Fibroblast of mammary gland (primary cell): ENCODE measurements at regions not wholly inside any gene's neighbourhood (a gene's known extent, or its start where the extent isn't known, plus 50 kb on each side); places are given as distances from the start of the nearest gene placed in this dataset.

Source experiments
- DNase-seq: peaks from one replicate; pipeline ENCODE4 v3.0.0-alpha.2; 2010; ENCODE audit warnings: low read depth
- H3K4me3 ChIP-seq: 2 replicates; pipeline ENCODE4 v1.5.1; 2011; ENCODE audit warnings: low read depth, mild to moderate bottlenecking, low read length, moderate library complexity; ENCODE audit not compliant: control insufficient read depth
- TF ChIP-seq, protein P1 (sequence below): conservative IDR thresholded peaks from 2 replicates; pipeline ENCODE4 v1.5.1; 2011; ENCODE audit warnings: low read depth, low read length, inconsistent platforms; ENCODE audit not compliant: control insufficient read depth, insufficient read depth

DNA sequence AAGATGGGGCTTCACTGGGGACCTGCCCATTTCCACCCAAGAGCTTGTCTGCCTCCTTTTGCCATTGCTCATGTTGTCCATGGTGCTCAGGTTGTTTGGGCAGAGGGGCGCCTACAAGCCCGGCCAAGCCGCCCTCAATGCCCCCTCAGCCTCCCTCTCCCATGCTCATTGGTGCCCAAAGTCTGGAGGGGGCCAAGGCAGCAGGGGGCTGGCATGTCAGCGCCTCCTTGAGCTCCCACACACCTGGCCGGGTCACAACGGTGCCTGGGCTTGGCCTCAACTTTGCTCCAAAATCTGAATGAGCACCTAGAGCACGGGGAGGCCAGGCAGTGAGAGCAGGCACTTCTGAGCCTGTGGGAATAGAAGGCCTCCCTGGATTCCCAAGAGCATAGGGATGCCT lies 1598.8 kb downstream of the PCDH7 start:
- TF ChIP-seq, protein P1, sequence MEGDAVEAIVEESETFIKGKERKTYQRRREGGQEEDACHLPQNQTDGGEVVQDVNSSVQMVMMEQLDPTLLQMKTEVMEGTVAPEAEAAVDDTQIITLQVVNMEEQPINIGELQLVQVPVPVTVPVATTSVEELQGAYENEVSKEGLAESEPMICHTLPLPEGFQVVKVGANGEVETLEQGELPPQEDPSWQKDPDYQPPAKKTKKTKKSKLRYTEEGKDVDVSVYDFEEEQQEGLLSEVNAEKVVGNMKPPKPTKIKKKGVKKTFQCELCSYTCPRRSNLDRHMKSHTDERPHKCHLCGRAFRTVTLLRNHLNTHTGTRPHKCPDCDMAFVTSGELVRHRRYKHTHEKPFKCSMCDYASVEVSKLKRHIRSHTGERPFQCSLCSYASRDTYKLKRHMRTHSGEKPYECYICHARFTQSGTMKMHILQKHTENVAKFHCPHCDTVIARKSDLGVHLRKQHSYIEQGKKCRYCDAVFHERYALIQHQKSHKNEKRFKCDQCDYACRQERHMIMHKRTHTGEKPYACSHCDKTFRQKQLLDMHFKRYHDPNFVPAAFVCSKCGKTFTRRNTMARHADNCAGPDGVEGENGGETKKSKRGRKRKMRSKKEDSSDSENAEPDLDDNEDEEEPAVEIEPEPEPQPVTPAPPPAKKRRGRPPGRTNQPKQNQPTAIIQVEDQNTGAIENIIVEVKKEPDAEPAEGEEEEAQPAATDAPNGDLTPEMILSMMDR, result no peak

DNA sequence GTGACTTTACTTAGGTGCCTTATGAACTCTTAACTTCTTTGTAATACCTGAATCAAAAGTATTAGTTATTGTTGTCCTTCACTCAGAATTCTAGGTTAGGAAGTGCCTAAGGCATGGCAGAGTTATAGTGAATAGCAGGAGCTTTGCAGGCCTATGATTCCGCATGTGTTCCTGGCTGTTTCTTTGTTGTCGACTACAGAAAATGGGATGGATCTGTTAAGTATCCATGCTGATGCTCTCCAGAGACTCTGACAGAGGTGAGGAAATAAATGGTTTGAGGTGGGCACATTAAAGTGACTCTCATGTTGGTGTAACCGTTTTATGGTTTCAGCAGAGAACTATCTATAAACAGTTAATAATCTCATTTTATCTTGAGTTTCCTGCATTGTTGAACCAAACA lies 1601.3 kb downstream of the PCDH7 start:
- H3K4me3 ChIP-seq, result no peak overlapping the region
- TF ChIP-seq, protein P1, result no peak
- no peak for DNase-seq

More for the DNA sequence above, 1598.8 kb downstream of the PCDH7 start:
- DNase-seq, result no peak
- no peak overlapping the region for H3K4me3 ChIP-seq

DNA sequence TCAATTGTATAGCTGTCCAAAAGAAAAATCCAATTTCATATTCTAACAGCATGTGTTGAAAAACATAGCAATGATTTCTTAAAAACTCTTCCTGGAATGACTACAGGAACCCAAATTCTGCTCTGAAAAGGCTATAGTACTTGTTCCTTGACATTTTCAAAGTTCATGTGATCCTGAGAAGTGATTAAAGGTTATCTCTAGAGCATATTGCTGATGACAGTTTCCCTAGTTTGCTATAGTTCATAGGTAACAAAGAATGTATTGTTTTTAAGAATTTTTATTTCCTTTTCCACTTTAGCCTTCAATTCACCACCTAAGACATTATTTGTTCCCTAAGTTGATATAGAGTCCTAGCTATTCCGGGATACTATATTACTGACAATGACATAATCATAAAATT lies 1614.6 kb downstream of the PCDH7 start:
- TF ChIP-seq, protein P1, result no peak
- DNase-seq, result no peak
- H3K4me3 ChIP-seq, result no peak overlapping the region

DNA sequence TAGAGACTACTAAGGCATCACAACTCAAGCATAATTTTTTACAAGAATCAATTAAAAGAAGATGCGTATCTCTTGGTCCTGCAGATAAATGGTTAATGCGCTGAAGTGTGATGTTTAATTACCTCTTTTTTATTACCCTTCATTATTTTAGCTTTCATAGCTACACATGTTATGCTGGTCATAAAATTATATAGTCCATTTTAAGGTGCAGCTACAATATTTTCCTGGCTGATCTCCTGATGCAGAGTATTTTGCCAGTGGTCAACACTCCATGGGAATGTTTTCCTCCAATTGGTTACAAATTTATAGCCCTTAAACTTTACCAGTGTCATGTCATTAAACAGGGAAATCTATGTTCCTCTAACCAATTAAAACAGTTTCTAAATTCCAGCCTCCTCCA lies 1617.2 kb downstream of the PCDH7 start:
- H3K4me3 ChIP-seq, result no peak overlapping the region
- TF ChIP-seq, protein P1, result no peak

DNA sequence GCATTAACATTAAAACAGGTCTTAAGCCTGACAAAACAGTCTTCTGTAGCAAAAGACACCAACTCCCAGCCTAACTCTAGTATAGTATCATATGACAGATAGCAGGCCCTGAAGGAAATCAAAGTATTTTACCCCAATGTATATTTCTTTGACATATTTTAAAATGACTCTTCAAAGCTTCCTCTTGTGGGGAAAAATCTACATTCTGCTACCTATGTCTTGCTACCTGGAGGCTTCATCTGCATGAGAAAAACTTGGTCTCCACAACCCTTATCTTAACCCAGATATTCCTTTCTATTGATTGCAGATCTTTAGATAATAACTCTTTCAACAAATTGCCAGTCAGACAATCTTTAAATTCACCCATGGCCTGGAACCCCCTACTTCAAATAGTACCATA lies 1620.4 kb downstream of the PCDH7 start:
- TF ChIP-seq, protein P1, result no peak
- no peak for DNase-seq
- H3K4me3 ChIP-seq, result no peak overlapping the region

More for the DNA sequence above, 1617.2 kb downstream of the PCDH7 start:
- no peak for DNase-seq

DNA sequence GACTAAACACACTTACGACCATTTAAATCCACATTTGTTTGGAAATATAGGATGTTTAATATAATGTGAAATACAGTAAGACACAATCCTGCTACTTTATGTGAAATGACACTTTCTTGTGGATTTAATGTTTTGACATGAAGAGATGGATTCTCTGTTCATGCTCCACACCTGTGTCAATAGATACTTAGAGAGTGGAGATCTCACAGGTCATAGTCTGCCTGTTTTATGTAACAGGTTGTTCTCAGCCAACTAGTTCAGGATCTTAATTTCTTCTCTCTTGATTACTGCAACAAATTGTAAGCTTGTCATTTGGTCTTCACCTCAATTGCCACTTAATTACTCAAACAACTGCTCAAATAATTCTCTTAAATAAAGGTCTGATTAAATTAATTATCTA lies 1621.2 kb downstream of the PCDH7 start:
- TF ChIP-seq, protein P1, result no peak

DNA sequence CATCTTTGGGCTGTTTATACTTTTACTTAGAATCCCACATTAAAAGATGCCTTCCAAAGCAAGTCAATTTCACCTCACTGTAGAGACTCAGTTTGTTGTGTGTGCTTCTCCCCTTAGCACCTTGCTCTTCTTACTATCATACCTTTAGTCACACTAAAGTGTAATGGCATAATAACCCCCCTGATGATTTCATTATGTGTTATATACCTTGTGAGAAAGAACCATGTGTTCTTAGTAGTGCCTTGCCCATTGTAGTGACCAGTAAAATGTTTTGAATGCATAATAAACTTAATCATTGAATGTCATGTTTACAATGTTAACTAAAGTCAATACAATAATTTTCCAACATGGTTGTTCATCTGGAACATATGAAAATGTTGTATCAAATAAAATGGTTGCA lies 1621.9 kb downstream of the PCDH7 start:
- no peak for DNase-seq
- TF ChIP-seq, protein P1, result no peak
- no peak overlapping the region for H3K4me3 ChIP-seq

More for the DNA sequence above, 1621.2 kb downstream of the PCDH7 start:
- no peak overlapping the region for H3K4me3 ChIP-seq
- no peak for DNase-seq
